Lower lobe of right lung (tissue), 2 donors: ENCODE measurements at regions not wholly inside any gene's neighbourhood (a gene's known extent, or its start where the extent isn't known, plus 50 kb on each side); places are given as distances from the start of the nearest gene placed in this dataset.
"Not testable (repeated sequence)": the region's sequence is repeated elsewhere in the genome, so short reads cannot be mapped to it uniquely, and the experiment has no call there.

Experiments
- ATAC-seq, 2 donors: fragments of 200-7000 bp; cut with Tn5 transposase; one replicate each; pipeline ENCODE4 v1.9.1; 2020 to 2022; ENCODE audit warnings: mild to moderate bottlenecking in 2 of 2, moderate library complexity in 2 of 2
- DNase-seq: peaks from one replicate; pipeline ENCODE4 v3.0.0-alpha.2; 2020
- H3K27ac ChIP-seq: fragments of 200-600 bp; one replicate; pipeline ENCODE4 v1.8.0; 2022
- H3K27me3 ChIP-seq: fragments of 200-600 bp; one replicate; pipeline ENCODE4 v1.8.0; 2022; ENCODE audit warnings: low read depth
- H3K36me3 ChIP-seq: fragments of 200-600 bp; one replicate; pipeline ENCODE4 v1.8.0; 2022; ENCODE audit warnings: mild to moderate bottlenecking
- H3K4me1 ChIP-seq: fragments of 200-600 bp; one replicate; pipeline ENCODE4 v1.8.0; 2022
- H3K4me3 ChIP-seq: fragments of 200-600 bp; one replicate; pipeline ENCODE4 v1.8.0; 2022; ENCODE audit warnings: mild to moderate bottlenecking
- H3K9me3 ChIP-seq: fragments of 200-600 bp; one replicate; pipeline ENCODE4 v1.8.0; 2022
- intact Hi-C: fragments of 100-400 bp; cut with DNase I; formaldehyde crosslinking; loops from one replicate; pipeline ENCODE4 v1.11.0; 2022
- TF ChIP-seq, protein P1 (sequence below): fragments of 200-600 bp; IDR thresholded peaks from one replicate; pipeline ENCODE4 v1.8.0; 2022; ENCODE audit warnings: antibody characterized with exemption, mild to moderate bottlenecking
- donor health status: DM: no; HTN: yes; CAD: no; lungs with severe emphysema.

DNA sequence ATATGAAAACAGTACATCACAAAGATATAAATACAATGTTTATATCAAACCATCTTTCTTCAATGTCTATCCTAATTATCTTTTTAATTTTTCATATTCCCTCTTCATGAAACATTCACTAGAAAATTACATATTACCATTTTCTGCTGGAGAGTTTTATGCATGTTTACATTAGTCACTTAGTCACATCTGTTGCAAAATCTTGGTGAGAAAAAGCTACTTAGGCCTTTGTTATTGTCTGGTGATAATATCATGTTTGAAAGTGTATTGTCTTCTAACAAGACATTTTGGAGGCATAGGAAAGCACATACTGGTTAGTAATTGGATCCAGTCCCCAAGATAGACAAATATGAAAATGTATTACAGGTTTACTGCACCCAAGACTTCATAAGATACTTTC lies 163.6 kb downstream of the GNAI1 start:
- TF ChIP-seq, protein P1, sequence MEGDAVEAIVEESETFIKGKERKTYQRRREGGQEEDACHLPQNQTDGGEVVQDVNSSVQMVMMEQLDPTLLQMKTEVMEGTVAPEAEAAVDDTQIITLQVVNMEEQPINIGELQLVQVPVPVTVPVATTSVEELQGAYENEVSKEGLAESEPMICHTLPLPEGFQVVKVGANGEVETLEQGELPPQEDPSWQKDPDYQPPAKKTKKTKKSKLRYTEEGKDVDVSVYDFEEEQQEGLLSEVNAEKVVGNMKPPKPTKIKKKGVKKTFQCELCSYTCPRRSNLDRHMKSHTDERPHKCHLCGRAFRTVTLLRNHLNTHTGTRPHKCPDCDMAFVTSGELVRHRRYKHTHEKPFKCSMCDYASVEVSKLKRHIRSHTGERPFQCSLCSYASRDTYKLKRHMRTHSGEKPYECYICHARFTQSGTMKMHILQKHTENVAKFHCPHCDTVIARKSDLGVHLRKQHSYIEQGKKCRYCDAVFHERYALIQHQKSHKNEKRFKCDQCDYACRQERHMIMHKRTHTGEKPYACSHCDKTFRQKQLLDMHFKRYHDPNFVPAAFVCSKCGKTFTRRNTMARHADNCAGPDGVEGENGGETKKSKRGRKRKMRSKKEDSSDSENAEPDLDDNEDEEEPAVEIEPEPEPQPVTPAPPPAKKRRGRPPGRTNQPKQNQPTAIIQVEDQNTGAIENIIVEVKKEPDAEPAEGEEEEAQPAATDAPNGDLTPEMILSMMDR = no peak
- Histone ChIP-seq H3K27ac (no peak overlapping the region), H3K9me3 (peaks cover 7% of the 10 kb centered on the region), H3K27me3 (no peaks in the 10 kb centered on the region), H3K4me1 (no peaks in the 10 kb centered on the region), H3K36me3 (no peaks in the 10 kb centered on the region), H3K4me3 (no peak overlapping the region)
- ATAC-seq (no peak), DNase-seq (no peak)
- intact Hi-C loops = no loop called here

DNA sequence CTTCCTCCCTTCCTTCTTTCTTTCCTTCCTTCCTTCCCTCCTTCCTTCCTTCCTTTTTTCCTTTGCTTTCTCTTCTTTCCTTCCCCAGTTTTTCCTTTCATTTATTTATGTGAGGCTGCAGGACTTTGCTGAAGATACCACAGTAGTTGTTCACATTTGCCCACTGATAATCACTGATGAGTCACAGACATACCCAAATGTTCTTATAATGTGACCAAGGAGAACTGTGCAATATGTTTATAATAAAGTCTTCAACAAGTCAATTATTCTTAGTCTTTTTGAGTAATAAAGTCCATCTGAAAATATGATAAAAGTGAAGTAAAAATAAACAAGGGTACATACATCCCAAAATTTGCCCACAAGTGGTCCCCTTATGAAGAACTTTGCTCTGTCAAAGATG lies 159.7 kb downstream of the GNAI1 start:
- Histone ChIP-seq H3K27ac (no peak overlapping the region), H3K4me1 (no peaks in the 10 kb centered on the region), H3K9me3 (peaks cover 7% of the 10 kb centered on the region), H3K36me3 (no peaks in the 10 kb centered on the region), H3K4me3 (no peak overlapping the region), H3K27me3 (no peaks in the 10 kb centered on the region)
- intact Hi-C loops = no loop called here
- TF ChIP-seq, protein P1 = no peak
- no peak for ATAC-seq
- no peak for DNase-seq

DNA sequence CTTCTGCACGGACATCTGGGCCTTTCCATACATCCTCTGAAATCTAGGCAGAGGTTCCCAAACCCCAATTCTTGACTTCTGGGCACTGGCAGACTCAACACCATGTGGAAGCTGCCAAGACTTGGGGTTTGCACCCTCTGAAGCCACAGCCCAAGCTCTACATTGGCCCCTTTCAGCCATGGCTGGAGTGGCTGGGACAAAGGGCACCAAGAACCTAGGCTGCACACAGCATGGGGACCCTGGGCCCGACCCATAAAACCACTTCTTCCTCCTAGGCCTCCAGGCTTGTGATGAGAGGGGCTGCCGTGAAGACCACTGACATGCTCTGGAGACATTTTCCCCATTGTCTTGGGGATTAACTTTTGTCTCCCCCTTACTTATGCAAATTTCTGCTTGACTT lies 158.0 kb downstream of the GNAI1 start:
- intact Hi-C loops, DNase-seq, H3K4me1 ChIP-seq, H3K4me3 ChIP-seq, H3K27ac ChIP-seq, H3K27me3 ChIP-seq, H3K36me3 ChIP-seq, ATAC-seq, H3K9me3 ChIP-seq: not testable (repeated sequence)

DNA sequence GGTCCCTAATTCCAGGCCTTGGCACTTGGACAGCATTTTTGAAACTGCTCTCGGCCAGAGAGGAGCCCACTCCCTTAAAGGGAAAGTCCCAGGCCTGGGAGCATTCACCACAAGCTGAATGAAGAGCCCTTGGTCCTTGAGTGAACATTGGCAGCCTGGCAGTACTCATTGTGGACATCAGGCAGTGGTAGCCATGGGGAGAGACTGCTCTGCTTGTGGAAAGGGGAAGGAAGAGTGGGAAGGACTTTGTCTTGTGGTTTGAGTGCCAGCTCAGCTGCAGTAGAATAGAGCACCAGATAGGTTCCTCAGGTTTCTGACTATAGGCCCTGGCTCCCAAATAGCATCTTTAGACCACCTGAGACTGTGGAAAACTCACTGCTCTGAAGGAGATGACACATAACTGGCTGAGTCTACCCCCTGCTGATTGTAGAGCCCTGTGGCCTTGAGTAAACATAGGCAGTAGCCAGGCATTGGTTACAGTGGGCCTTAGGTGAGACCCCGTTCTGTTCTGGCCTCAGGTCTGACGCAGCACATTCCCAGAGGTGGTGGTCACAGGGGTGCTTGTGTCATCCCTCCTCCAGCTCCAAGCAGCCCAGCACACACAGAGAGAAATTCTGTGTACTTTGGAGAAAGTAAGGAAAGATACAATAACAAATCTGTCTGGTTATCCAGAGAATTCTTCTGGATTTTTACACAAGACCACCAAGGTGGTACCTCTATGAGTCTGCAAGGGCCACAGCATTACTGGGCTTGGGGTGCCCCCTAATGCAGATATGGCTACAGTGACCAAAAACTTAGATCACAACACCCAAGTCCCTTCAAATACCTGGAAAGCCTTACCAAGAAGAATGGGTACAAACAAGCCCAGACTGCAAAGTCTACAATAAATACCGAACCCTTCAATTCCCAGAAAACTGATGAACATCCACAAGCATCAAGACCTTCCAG lies 153.8 kb downstream of the GNAI1 start:
- no peak for DNase-seq
- TF ChIP-seq, protein P1 = peak; percentile 18

DNA sequence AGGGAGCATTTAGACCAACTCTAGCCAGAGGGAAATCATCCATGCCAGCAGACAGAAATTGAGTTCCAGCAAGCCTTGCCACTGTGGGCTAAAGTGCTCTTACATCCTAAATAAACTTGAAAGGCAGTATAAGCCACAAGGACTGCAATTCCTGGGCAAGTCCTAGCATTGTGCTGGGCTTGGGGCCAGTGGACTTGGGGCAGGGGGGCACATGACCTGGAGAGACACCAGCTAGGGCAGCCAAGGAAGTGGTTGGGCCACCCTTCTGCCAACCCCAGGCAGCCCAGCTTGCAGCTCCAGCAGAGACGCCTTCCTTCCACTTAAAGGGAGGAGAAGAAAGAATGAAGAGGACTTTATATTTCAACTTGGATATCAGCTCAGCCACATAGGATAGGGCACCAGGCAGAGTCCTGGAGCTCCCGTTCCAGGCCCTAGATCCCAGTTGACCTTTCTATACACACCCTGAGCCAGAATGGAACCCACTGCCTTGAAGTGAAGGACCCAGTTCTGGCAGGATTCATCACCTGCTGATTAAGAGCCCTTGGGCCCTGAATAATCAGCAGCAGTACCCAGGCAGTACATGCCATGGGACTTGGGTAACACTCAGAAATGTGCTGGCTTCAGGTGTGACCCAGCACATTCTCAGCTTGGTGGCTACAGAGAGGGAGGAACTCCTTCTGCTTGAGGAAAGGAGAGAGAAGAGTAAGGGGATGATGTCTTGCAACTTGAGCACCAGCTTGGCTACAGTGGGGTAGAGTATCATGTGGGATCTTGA lies 153.0 kb downstream of the GNAI1 start:
- ATAC-seq (peak in 1 of 2 donors; percentile 23), DNase-seq (no peak)
- no peaks in the 10 kb centered on the region for H3K9me3 ChIP-seq
- no peaks in the 10 kb centered on the region for H3K36me3 ChIP-seq
- no peaks in the 10 kb centered on the region for H3K4me1 ChIP-seq
- intact Hi-C loops = no loop called here
- H3K4me3 ChIP-seq = no peak overlapping the region
- H3K27ac ChIP-seq = no peak overlapping the region
- no peaks in the 10 kb centered on the region for H3K27me3 ChIP-seq
- TF ChIP-seq, protein P1 = no peak

More for the DNA sequence above, 153.8 kb downstream of the GNAI1 start:
- no peak overlapping the region for H3K27ac ChIP-seq
- H3K4me3 ChIP-seq = no peak overlapping the region
- ATAC-seq = peak in 1 of 2 donors; percentile 29
- no peaks in the 10 kb centered on the region for H3K4me1 ChIP-seq
- no peaks in the 10 kb centered on the region for H3K9me3 ChIP-seq
- no peaks in the 10 kb centered on the region for H3K27me3 ChIP-seq
- no peaks in the 10 kb centered on the region for H3K36me3 ChIP-seq
- intact Hi-C loops = no loop called here
